SK-N-SH treated with all-trans-retinoic acid at 6 μM for 48 hours (cell line): ENCODE measurements at regions not wholly inside any gene's neighbourhood (a gene's known extent, or its start where the extent isn't known, plus 50 kb on each side); places are given as distances from the start of the nearest gene placed in this dataset.

ENCODE experiments used
- ATAC-seq: fragments of 200-7000 bp; cut with Tn5 transposase; 3 replicates; pipeline ENCODE4 v1.9.1; 2020; ENCODE audit warnings: mild to moderate bottlenecking, moderate library complexity
- ARNTL ChIP-seq: fragments of 450-650 bp; formaldehyde crosslinking; IDR thresholded peaks from 2 replicates; pipeline ENCODE4 v1.5.0; 2020; ENCODE audit warnings: low read depth, mild to moderate bottlenecking, moderate library complexity, borderline replicate concordance
- BACH2 ChIP-seq: fragments of 250-450 bp; sonication (Bioruptor Pico); IDR thresholded peaks from 2 replicates; pipeline ENCODE4 v1.9.0; 2021; ENCODE audit warnings: mild to moderate bottlenecking, borderline replicate concordance
- CREB5 ChIP-seq: fragments of 250-450 bp; sonication (Bioruptor Pico); IDR thresholded peaks from 2 replicates; pipeline ENCODE4 v1.5.1; 2020; ENCODE audit warnings: low read depth, mild to moderate bottlenecking, moderate library complexity
- CSDC2 ChIP-seq: fragments of 250-450 bp; sonication (Bioruptor Pico); IDR thresholded peaks from 2 replicates; pipeline ENCODE4 v1.5.0; 2020; ENCODE audit warnings: mild to moderate bottlenecking, moderate library complexity
- CSRNP3 ChIP-seq: fragments of 250-450 bp; sonication (Bioruptor Pico); IDR thresholded peaks from 2 replicates; pipeline ENCODE4 v1.5.1; 2021; ENCODE audit warnings: mild to moderate bottlenecking, moderate library complexity
- ESRRG ChIP-seq: fragments of 250-450 bp; sonication (Bioruptor Pico); IDR thresholded peaks from 2 replicates; pipeline ENCODE4 v1.6.1; 2021; ENCODE audit warnings: mild to moderate bottlenecking
- GLIS3 ChIP-seq: fragments of 250-450 bp; sonication (Bioruptor Pico); IDR thresholded peaks from 2 replicates; pipeline ENCODE4 v1.5.0; 2020; ENCODE audit warnings: mild to moderate bottlenecking, moderate library complexity
- ISL1 ChIP-seq: fragments of 250-450 bp; sonication (Bioruptor Pico); IDR thresholded peaks from 2 replicates; pipeline ENCODE4 v2.1.2; 2022; ENCODE audit warnings: mild to moderate bottlenecking, moderate library complexity
- OSR1 ChIP-seq: fragments of 250-450 bp; sonication (Bioruptor Pico); IDR thresholded peaks from 2 replicates; pipeline ENCODE4 v1.8.0; 2022; ENCODE audit warnings: moderate library complexity, mild to moderate bottlenecking, inconsistent platforms
- POU6F1 ChIP-seq: fragments of 250-450 bp; sonication (Bioruptor Pico); IDR thresholded peaks from 2 replicates; pipeline ENCODE4 v1.8.0; 2021; ENCODE audit warnings: low read depth, mild to moderate bottlenecking, moderate library complexity, borderline replicate concordance
- PPARA ChIP-seq: fragments of 250-450 bp; sonication (Bioruptor Pico); IDR thresholded peaks from 2 replicates; pipeline ENCODE4 v1.5.0; 2020; ENCODE audit warnings: mild to moderate bottlenecking, borderline replicate concordance
- SNAI2 ChIP-seq: fragments of 250-450 bp; sonication (Bioruptor Pico); IDR thresholded peaks from 2 replicates; pipeline ENCODE4 v1.5.0; 2020; ENCODE audit warnings: mild to moderate bottlenecking, moderate library complexity
- TCF4 ChIP-seq: fragments of 250-450 bp; sonication (Bioruptor Pico); IDR thresholded peaks from 2 replicates; pipeline ENCODE4 v1.8.0; 2021; ENCODE audit warnings: mild to moderate bottlenecking, moderate library complexity, borderline replicate concordance
- TOX ChIP-seq: fragments of 250-450 bp; sonication (Bioruptor Pico); IDR thresholded peaks from 2 replicates; pipeline ENCODE4 v1.8.0; 2021; ENCODE audit warnings: mild to moderate bottlenecking, moderate library complexity, borderline replicate concordance
- TSHZ2 ChIP-seq: fragments of 250-450 bp; sonication (Bioruptor Pico); IDR thresholded peaks from 2 replicates; pipeline ENCODE4 v1.5.0; 2020; ENCODE audit warnings: mild to moderate bottlenecking, moderate library complexity
- ZC3H10 ChIP-seq: fragments of 250-450 bp; sonication (Bioruptor Pico); IDR thresholded peaks from 2 replicates; pipeline ENCODE4 v1.5.1; 2021; ENCODE audit warnings: mild to moderate bottlenecking, moderate library complexity
- ZFP3 ChIP-seq: fragments of 250-450 bp; sonication (Bioruptor Pico); IDR thresholded peaks from 2 replicates; pipeline ENCODE4 v1.5.0; 2020; ENCODE audit warnings: mild to moderate bottlenecking, moderate library complexity
- ZFP30 ChIP-seq: fragments of 450-650 bp; formaldehyde crosslinking; IDR thresholded peaks from 2 replicates; pipeline ENCODE4 v1.5.0; 2022; ENCODE audit warnings: mild to moderate bottlenecking, moderate library complexity
- ZNF565 ChIP-seq: fragments of 450-650 bp; formaldehyde crosslinking; conservative IDR thresholded peaks from 2 replicates; pipeline ENCODE4 v1.5.0; 2020; ENCODE audit warnings: low read depth, mild to moderate bottlenecking, moderate library complexity
- ZNF70 ChIP-seq: fragments of 450-650 bp; formaldehyde crosslinking; IDR thresholded peaks from 2 replicates; pipeline ENCODE4 v1.5.0; 2020; ENCODE audit warnings: mild to moderate bottlenecking, moderate library complexity
- ZNF8 ChIP-seq: fragments of 450-650 bp; formaldehyde crosslinking; IDR thresholded peaks from 2 replicates; pipeline ENCODE4 v1.5.0; 2020; ENCODE audit warnings: mild to moderate bottlenecking, moderate library complexity

GRCh38 chr6:141202626-141203025 is 930.1 kb upstream of the GJE1 start:
- peak; percentile 44; the same call in 2 of the 3 replicates for ATAC-seq
- no peak for TF ChIP-seq CREB5 (CRISPR knock-in tag)
- no peak for TF ChIP-seq OSR1 (CRISPR knock-in tag)
- no peak for TF ChIP-seq GLIS3
- TF ChIP-seq CSDC2 (CRISPR knock-in tag) = no peak
- no peak for TF ChIP-seq ZFP30 (CRISPR knock-in tag)
- no peak for TF ChIP-seq ZNF565 (CRISPR knock-in tag)
- TF ChIP-seq ZNF8 (CRISPR knock-in tag) = no peak
- TF ChIP-seq SNAI2 = no peak
- TF ChIP-seq ISL1 (CRISPR knock-in tag) = no peak
- TF ChIP-seq PPARA = no peak
- no peak for TF ChIP-seq TOX (CRISPR knock-in tag)
- no peak for TF ChIP-seq ESRRG (CRISPR knock-in tag)
- TF ChIP-seq ARNTL = no peak
- TF ChIP-seq CSRNP3 = no peak
- TF ChIP-seq ZFP3 (CRISPR knock-in tag) = no peak
- no peak for TF ChIP-seq TCF4 (CRISPR knock-in tag)

GRCh38 chr6:141199074-141199473 is 933.7 kb upstream of the GJE1 start:
- TF ChIP-seq POU6F1 (CRISPR knock-in tag) (no peak), ARNTL (no peak), TSHZ2 (CRISPR knock-in tag) (no peak), CSRNP3 (no peak), BACH2 (CRISPR knock-in tag) (no peak), ZFP30 (CRISPR knock-in tag) (no peak), GLIS3 (no peak), CREB5 (CRISPR knock-in tag) (no peak), TCF4 (CRISPR knock-in tag) (no peak), ZNF70 (CRISPR knock-in tag) (no peak), OSR1 (CRISPR knock-in tag) (no peak), ZFP3 (CRISPR knock-in tag) (no peak)
- peak; percentile 35; the same call in 2 of the 3 replicates for ATAC-seq

GRCh38 chr6:141195251-141195832 is 937.4 kb upstream of the GJE1 start:
- ATAC-seq = no peak; the same call in 2 of the 3 replicates
- no peak for TF ChIP-seq ZC3H10 (CRISPR knock-in tag)
- TF ChIP-seq ZFP30 (CRISPR knock-in tag) = no peak
- TF ChIP-seq ESRRG (CRISPR knock-in tag) = no peak
- no peak for TF ChIP-seq CREB5 (CRISPR knock-in tag)
- no peak for TF ChIP-seq SNAI2
- TF ChIP-seq TSHZ2 (CRISPR knock-in tag) = no peak
